Dedifferentiated amniotic fluid mesenchymal stem cell (primary cell): ENCODE measurements at regions not wholly inside any gene's neighbourhood (a gene's known extent, or its start where the extent isn't known, plus 50 kb on each side); places are given as distances from the start of the nearest gene placed in this dataset.
"Not testable (repeated sequence)": the region's sequence is repeated elsewhere in the genome, so short reads cannot be mapped to it uniquely, and the experiment has no call there.

Experiments
- DNase-seq: peaks from one replicate; pipeline ENCODE4 v3.0.0-alpha.2; 2016; ENCODE audit errors: extremely low spot score

GRCh38 chr15:47095833-47096232, 621.5 kb upstream of the SEMA6D start:
- DNase-seq, result no peak

- not testable (repeated sequence) for DNase-seq
Measured at GRCh38 chr15:47098526-47098925, 618.8 kb upstream of the SEMA6D start.

DNA sequence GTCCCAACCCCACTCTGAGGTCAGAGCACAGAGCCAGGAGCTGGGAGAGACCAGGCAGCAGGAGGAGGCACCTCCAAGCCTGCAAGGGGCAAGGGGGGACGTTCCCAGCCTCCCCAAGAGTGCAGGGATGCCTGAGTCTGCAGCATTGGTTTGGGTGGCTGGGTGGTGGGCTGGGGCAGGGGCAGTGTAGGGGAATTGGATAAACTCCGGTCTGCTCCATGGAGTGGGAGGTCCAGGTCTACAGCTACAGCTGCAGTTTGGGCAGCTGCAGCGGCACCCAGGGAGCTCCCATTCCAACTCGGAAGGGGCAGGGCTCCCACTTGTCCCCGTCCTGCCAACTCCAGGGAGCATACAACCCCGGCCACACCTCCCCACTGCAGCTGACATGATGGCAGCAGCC, 617.5 kb upstream of the SEMA6D start:
- not testable (repeated sequence) for DNase-seq

- not testable (repeated sequence) for DNase-seq
Measured at GRCh38 chr15:47108800-47109199, 608.5 kb upstream of the SEMA6D start.

- DNase-seq, result no peak
Measured at GRCh38 chr15:47116698-47117097, 600.6 kb upstream of the SEMA6D start.

DNA sequence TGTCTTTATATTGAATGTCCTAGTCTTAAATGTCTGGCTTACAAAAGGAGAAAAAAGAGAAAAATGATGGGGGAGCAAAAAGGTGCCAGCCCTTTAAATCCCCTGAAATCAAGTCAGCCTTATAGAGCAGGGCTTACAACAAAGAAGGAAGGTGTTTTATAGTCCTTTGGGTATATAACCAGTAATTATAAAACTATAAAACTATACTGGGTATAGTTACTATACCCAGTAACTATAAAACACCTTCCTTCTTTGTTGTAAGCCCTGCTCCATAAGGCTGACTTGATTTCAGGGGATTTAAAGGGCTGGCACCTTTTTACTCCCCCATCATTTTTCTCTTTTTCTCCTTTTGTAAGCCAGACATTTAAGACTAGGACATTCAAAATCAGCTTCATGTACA, 598.0 kb upstream of the SEMA6D start:
- DNase-seq, result no peak

DNA sequence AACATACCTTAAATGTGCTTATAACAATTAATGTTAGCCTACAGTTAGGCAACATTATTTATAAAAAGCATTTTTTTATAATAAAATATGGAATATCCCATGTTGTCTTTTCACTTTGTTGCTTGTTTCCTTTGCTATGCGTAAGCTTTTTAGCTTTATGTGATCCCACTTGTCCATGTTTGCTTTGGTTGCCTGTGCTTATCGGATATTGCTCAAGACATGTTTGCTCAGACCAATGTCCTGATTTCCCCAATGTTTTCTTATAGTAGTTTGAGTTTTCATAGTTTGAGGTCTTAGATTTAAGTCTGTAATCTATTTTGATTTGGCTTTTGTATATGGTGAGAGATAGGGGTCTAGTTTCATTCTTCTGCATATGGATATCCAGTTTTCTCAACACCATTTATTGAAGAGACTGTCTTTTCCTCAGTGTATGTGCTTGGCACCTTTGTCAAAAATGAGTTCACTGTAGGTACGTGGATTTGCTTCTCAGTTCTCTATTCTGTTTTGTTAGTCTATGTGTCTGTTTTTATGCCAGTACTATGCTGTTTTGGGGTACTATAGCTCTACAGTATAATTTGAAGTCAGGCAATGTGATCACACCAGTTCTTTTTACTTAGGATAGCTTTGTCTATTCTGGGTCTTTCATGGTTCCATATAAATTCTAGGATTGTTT, 592.7 kb upstream of the SEMA6D start:
- DNase-seq, result no peak

DNA sequence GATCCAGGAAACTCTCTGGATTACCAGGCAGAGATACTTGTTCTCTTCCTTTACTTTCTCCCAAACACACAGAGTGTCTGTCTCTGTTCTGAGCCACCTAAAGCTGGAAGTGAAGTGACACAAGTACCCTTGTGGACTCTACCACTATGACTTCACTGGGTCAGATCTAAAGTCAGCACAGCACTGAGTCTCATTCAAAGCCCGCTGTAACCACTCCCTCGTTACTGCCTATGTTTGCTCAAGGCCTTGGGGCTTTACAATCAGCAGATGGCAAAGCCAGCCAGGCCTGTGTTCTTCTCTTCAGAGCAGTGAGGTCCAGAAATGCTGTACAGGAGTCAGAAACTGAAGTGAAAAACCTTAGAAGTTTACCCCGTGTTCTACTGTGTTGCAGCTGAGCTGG, 588.3 kb upstream of the SEMA6D start:
- DNase-seq, result no peak

DNA sequence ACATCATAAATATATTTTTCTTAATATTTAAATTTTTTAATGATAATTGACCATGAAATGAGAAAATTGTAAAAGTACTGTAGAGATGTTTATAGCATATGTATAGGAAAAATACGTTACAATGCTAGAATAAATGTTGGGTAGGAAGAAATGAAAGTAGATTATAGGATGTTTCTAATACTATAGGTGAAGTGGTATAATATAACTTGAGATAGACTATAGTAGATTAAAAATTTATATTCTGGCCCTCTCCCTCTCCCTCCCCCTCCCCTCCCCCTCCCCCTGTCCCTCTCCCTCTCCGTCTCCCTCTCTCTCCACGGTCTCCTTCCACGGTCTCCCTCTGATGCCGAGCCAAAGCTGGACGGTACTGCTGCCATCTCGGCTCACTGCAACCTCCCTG, 585.9 kb upstream of the SEMA6D start:
- not testable (repeated sequence) for DNase-seq

DNA sequence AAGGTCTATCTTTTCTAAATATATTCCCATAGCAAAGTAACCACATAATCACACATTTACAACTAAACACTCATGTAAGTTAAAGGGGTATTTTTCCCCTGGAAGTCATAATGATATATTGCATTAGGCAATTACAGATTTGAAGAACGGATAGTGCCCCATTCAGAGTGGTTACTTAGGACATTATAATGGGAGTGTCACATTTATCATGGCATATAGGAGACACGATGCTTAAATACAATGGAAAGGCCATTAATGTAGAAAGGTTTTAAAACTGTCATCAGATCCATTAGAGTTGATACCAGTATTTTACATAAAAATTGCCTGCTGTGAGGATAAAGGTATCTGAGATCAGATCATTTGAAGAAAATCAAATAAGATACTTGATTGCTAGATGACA, 582.0 kb upstream of the SEMA6D start:
- no peak for DNase-seq

DNA sequence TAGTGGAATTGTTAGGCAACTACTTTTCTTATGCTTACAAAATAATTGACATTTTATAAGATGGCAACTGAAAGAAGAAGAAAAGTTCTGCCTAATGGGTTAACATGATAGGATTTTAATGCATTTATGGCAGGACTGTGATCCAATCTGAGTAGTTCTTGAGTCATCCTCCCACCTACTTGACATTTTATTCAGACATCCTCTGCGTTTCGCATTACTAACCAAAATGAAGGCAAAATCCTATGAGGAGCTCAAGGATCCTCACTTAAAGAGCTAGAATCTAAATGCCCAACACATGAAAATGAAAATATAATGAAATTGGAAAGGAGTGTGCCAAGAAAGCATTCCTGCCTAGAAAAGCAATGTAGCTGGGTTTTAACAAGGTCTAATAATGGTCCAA, 581.1 kb upstream of the SEMA6D start:
- DNase-seq, result no peak

DNA sequence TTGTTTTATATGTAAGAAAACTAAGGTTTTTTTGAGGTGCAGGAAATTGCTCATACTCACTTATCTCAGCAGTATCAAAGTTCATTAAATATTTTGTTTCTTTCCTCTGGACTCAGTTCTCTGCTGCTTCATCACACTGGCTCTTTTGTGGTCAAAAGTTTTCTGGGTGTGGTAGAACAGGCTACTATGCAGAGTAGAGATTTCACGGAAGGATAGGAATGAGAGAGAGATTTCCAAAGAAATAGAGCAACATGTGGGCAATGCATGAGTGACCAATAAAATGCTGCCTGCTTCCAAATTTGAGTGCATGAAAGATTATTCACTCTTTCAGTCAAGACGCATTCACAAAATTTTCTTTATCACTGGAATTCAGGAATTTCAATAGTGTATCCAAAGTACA, 577.3 kb upstream of the SEMA6D start:
- peak; percentile 21 for DNase-seq

DNA sequence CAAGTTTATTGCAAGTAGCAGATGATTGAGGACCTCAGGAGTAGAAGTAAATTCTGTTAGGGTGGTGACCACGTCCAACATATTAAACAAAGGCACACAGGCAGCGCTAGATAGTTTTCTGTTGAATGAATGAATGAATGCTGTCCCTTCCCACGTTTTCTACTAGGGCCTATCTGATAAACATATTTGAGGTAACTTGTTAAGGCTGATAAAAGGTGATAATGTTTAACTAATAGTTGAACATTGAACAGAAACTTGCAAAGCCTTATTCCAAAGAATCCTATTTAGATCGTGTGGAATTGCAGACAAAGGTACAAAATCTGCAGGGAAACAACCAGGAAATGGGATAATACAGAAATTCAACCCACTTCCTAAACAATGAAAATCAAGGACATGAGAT, 559.5 kb upstream of the SEMA6D start:
- no peak for DNase-seq

GRCh38 chr15:47158573-47158972, 558.7 kb upstream of the SEMA6D start:
- no peak for DNase-seq

- no peak for DNase-seq
Measured at GRCh38 chr15:47177177-47177576, 540.1 kb upstream of the SEMA6D start.

DNA sequence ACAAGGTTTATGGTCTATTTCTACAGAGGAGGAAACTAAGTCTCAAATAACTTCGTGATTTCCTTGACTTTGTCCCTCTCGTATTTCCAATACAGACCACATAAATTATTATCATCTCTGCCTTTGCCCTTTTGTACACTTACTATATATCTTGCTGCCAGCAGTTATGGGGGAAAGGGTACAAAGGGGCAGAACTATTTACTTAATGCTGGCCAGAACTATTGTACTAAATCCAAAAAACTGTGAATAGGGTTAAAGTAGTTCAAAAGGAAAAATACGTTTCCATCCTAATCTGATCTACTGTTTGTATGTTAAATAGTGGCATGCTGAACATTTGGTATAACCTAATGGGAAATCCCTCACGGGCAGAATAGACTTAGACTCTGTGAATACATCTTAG, 537.3 kb upstream of the SEMA6D start:
- DNase-seq, result no peak

- DNase-seq, result no peak
Measured at GRCh38 chr15:47182818-47183217, 534.5 kb upstream of the SEMA6D start.

- DNase-seq, result no peak
Measured at GRCh38 chr15:47184003-47184907, 533.0 kb upstream of the SEMA6D start.

DNA sequence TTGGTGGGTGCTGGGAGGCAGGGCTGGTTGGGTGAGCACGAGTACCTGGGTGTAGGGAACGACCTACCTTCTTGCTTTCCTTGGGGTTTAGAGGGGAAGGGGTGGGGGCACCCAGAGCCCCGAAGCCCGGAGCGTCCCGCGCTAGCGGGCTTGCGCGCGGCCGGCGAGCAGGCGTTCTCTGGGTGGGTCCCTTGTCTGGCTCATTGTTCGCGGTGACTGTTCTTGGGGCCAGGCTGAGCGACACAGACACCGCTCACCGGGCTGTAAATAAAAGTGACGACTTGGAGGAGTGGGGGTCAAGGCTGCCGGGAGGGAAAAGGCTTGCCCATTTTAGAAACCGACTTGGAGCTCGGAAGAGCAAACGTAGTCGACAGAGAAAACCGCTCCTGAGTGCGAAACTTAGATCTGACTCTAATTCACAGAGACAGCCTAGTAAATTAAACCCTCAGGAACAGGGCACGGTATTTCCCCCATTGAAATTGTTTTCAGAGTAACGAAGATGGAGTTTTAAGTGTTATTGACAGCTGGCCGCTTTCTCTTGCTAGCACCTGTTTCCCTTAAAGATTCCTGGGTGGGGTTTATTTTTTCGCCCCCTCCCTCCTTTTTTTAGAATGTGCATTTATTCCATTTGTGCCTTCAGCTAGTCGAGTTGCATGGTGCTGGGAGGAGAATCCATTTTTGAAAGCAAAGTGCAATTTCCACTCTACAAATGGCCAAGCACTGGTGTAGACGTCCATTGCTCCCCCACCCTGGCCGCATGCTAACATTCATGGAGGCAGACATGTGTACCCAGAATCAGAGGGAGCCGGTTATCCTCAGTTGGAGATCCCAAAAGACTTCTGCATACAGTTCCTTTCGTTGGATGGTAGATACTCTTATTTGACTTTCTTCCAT, 532.1 kb upstream of the SEMA6D start:
- DNase-seq, result no peak

GRCh38 chr15:47186075-47186474, 531.2 kb upstream of the SEMA6D start:
- DNase-seq, result no peak

GRCh38 chr15:47188758-47189507, 528.4 kb upstream of the SEMA6D start:
- DNase-seq, result no peak
